ENCODE measurements at regions not wholly inside any gene's neighbourhood (a gene's known extent, or its start where the extent isn't known, plus 50 kb on each side); places are given as distances from the start of the nearest gene placed in this dataset.
"Not testable (repeated sequence)": the region's sequence is repeated elsewhere in the genome, so short reads cannot be mapped to it uniquely, and the experiment has no call there.

- TF ChIP-seq, protein P1, sequence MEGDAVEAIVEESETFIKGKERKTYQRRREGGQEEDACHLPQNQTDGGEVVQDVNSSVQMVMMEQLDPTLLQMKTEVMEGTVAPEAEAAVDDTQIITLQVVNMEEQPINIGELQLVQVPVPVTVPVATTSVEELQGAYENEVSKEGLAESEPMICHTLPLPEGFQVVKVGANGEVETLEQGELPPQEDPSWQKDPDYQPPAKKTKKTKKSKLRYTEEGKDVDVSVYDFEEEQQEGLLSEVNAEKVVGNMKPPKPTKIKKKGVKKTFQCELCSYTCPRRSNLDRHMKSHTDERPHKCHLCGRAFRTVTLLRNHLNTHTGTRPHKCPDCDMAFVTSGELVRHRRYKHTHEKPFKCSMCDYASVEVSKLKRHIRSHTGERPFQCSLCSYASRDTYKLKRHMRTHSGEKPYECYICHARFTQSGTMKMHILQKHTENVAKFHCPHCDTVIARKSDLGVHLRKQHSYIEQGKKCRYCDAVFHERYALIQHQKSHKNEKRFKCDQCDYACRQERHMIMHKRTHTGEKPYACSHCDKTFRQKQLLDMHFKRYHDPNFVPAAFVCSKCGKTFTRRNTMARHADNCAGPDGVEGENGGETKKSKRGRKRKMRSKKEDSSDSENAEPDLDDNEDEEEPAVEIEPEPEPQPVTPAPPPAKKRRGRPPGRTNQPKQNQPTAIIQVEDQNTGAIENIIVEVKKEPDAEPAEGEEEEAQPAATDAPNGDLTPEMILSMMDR (conservative IDR thresholded peaks at IDR 0.05; ENCODE audit: low read depth, low read length): not testable (repeated sequence)
- TF ChIP-seq EZH2 (IDR thresholded peaks at IDR 0.05; ENCODE audit: borderline replicate concordance, low read depth, low read length, poor library complexity, severe bottlenecking): not testable (repeated sequence)
Measured at GRCh38 chr20:30393523-30393922, 863.9 kb upstream of the DEFB115 start.
